ENCODE measurements at regions not wholly inside any gene's neighbourhood (a gene's known extent, or its start where the extent isn't known, plus 50 kb on each side); places are given as distances from the start of the nearest gene placed in this dataset.

GRCh38 chr13:87999240-87999700, 328.1 kb downstream of the SLITRK5 start:
- Mint-ChIP-seq H3K4me1 (no peaks in the 10 kb centered on the region), H3K4me3 (no peak overlapping the region), H3K36me3 (ENCODE audit: low read depth) (no peaks in the 10 kb centered on the region), H3K9me3 (peaks cover 2% of the 10 kb centered on the region), H3K27ac (ENCODE audit: unreplicated experiment) (no peak overlapping the region), H3K27me3 (ENCODE audit: low read depth) (no peaks in the 10 kb centered on the region)
- TF ChIP-seq, protein P1, sequence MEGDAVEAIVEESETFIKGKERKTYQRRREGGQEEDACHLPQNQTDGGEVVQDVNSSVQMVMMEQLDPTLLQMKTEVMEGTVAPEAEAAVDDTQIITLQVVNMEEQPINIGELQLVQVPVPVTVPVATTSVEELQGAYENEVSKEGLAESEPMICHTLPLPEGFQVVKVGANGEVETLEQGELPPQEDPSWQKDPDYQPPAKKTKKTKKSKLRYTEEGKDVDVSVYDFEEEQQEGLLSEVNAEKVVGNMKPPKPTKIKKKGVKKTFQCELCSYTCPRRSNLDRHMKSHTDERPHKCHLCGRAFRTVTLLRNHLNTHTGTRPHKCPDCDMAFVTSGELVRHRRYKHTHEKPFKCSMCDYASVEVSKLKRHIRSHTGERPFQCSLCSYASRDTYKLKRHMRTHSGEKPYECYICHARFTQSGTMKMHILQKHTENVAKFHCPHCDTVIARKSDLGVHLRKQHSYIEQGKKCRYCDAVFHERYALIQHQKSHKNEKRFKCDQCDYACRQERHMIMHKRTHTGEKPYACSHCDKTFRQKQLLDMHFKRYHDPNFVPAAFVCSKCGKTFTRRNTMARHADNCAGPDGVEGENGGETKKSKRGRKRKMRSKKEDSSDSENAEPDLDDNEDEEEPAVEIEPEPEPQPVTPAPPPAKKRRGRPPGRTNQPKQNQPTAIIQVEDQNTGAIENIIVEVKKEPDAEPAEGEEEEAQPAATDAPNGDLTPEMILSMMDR (conservative IDR thresholded peaks at IDR 0.05) = no peak
- DNase-seq (ENCODE audit: low read depth, low spot score) = no peak

GRCh38 chr13:87999788-88000187, 328.6 kb downstream of the SLITRK5 start:
- Mint-ChIP-seq H3K4me1 (no peaks in the 10 kb centered on the region), H3K4me3 (no peak overlapping the region), H3K36me3 (ENCODE audit: low read depth) (no peaks in the 10 kb centered on the region), H3K27ac (ENCODE audit: unreplicated experiment) (no peak overlapping the region), H3K9me3 (peaks cover 2% of the 10 kb centered on the region), H3K27me3 (ENCODE audit: low read depth) (no peaks in the 10 kb centered on the region)
- no peak for DNase-seq (ENCODE audit: low read depth, low spot score)
- TF ChIP-seq, protein P1 (conservative IDR thresholded peaks at IDR 0.05) = no peak

DNA sequence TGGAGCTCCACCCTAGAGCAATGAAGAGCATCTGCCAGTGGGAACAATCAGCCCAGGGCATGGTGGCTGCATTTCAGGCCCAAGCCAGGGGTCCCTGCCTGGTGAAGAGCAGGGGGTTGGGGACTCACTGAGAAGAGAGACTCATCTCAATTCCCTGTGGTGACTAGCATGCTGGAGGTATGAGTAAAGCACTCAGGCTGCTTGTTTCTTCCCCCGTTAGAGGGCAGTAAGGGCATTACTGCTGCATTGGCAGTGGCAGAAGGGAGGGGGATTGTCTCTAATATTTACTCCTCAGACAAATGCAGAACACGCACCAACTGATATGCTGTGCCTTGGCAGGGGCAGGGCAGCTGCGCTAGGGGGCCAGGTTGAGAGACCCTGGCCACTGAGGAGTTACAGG, 329.1 kb downstream of the SLITRK5 start:
- DNase-seq (ENCODE audit: low read depth, low spot score) = no peak
- Mint-ChIP-seq H3K4me1 (no peaks in the 10 kb centered on the region), H3K4me3 (no peak overlapping the region), H3K9me3 (no peaks in the 10 kb centered on the region), H3K27me3 (ENCODE audit: low read depth) (no peaks in the 10 kb centered on the region), H3K27ac (ENCODE audit: unreplicated experiment) (no peak overlapping the region), H3K36me3 (ENCODE audit: low read depth) (no peaks in the 10 kb centered on the region)
- TF ChIP-seq, protein P1 (conservative IDR thresholded peaks at IDR 0.05) = no peak

DNA sequence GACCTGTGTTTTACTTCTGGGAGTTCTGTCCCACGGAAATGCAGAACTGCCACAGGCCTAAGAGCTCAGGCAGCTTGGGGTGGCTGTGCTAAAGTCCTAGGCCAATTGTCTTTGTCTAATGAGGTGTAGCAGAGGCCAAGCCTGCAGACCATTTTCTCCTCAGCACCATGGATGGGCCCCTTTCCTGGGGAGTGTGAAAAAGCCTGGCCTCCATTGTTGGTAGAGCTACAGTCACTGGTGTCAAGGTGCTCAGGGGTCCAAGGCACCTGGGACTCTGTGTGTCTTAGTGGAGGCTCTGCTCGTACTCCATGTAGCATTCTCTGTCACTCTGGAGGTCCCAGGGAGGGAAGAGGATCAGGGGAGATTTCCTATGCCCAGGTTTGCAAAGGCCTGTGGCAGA, 329.6 kb downstream of the SLITRK5 start:
- Mint-ChIP-seq H3K27me3 (ENCODE audit: low read depth) (no peaks in the 10 kb centered on the region), H3K9me3 (no peaks in the 10 kb centered on the region), H3K4me3 (no peak overlapping the region), H3K36me3 (ENCODE audit: low read depth) (no peaks in the 10 kb centered on the region), H3K4me1 (no peaks in the 10 kb centered on the region), H3K27ac (ENCODE audit: unreplicated experiment) (no peak overlapping the region)
- TF ChIP-seq, protein P1 (conservative IDR thresholded peaks at IDR 0.05) = no peak
- DNase-seq (ENCODE audit: low read depth, low spot score) = no peak

- Mint-ChIP-seq H3K9me3 (no peaks in the 10 kb centered on the region), H3K36me3 (ENCODE audit: low read depth) (no peaks in the 10 kb centered on the region), H3K27me3 (ENCODE audit: low read depth) (no peaks in the 10 kb centered on the region), H3K4me3 (no peak overlapping the region), H3K4me1 (no peaks in the 10 kb centered on the region), H3K27ac (ENCODE audit: unreplicated experiment) (no peak overlapping the region)
- TF ChIP-seq, protein P1 (conservative IDR thresholded peaks at IDR 0.05) = no peak
- no peak for DNase-seq (ENCODE audit: low read depth, low spot score)
These were observed 334.0 kb downstream of the SLITRK5 start for GRCh38 chr13:88005188-88005587.

GRCh38 chr13:88014527-88014926, 343.4 kb downstream of the SLITRK5 start:
- Mint-ChIP-seq H3K27ac (ENCODE audit: unreplicated experiment) (no peak overlapping the region), H3K4me1 (no peaks in the 10 kb centered on the region), H3K27me3 (ENCODE audit: low read depth) (no peaks in the 10 kb centered on the region), H3K4me3 (no peak overlapping the region), H3K36me3 (ENCODE audit: low read depth) (no peaks in the 10 kb centered on the region), H3K9me3 (peaks cover 10% of the 10 kb centered on the region)
- DNase-seq (ENCODE audit: low read depth, low spot score) = no peak
- TF ChIP-seq, protein P1 (conservative IDR thresholded peaks at IDR 0.05) = no peak
